WTC11 (cell line): ENCODE measurements at regions not wholly inside any gene's neighbourhood (a gene's known extent, or its start where the extent isn't known, plus 50 kb on each side); places are given as distances from the start of the nearest gene placed in this dataset.

Source experiments
- AFF4 ChIP-seq: sonication (generic); formaldehyde crosslinking; IDR thresholded peaks from 2 replicates; pipeline ENCODE4 v1.8.1; 2023; ENCODE audit warnings: mild to moderate bottlenecking, missing genetic modification reagents, borderline replicate concordance
- AR ChIP-seq: fragments of 250-450 bp; sonication (Bioruptor Pico); IDR thresholded peaks from 2 replicates; pipeline ENCODE4 v1.9.0; 2021; ENCODE audit warnings: mild to moderate bottlenecking
- CBFB ChIP-seq: sonication (generic); formaldehyde crosslinking; IDR thresholded peaks from 2 replicates; pipeline ENCODE4 v1.8.1; 2022; ENCODE audit warnings: mild to moderate bottlenecking, low read depth, missing genetic modification reagents
- CREB1 ChIP-seq: sonication (generic); formaldehyde crosslinking; IDR thresholded peaks from 2 replicates; pipeline ENCODE4 v1.8.0; 2023; ENCODE audit warnings: mild to moderate bottlenecking, missing genetic modification reagents
- ELF4 ChIP-seq: sonication (generic); formaldehyde crosslinking; IDR thresholded peaks from 2 replicates; pipeline ENCODE4 v1.8.1; 2022; ENCODE audit warnings: low read depth, mild to moderate bottlenecking, moderate library complexity, missing genetic modification reagents
- FOXJ3 ChIP-seq: sonication (generic); formaldehyde crosslinking; IDR thresholded peaks from 2 replicates; pipeline ENCODE4 v1.9.0; 2021; ENCODE audit warnings: missing genetic modification reagents, mild to moderate bottlenecking, borderline replicate concordance
- GABPB1 ChIP-seq: sonication (generic); formaldehyde crosslinking; IDR thresholded peaks from 2 replicates; pipeline ENCODE4 v1.8.1; 2023; ENCODE audit warnings: mild to moderate bottlenecking, missing genetic modification reagents
- GRHL2 ChIP-seq: fragments of 250-450 bp; sonication (Bioruptor Pico); IDR thresholded peaks from 2 replicates; pipeline ENCODE4 v1.8.0; 2022; ENCODE audit warnings: mild to moderate bottlenecking, moderate library complexity; ENCODE audit not compliant: insufficient replicate concordance, severe bottlenecking
- GTF2I ChIP-seq: fragments of 250-450 bp; sonication (Bioruptor Pico); conservative IDR thresholded peaks from 2 replicates; pipeline ENCODE4 v1.4.0; 2021; ENCODE audit warnings: mild to moderate bottlenecking
- IRF2 ChIP-seq: sonication (generic); formaldehyde crosslinking; IDR thresholded peaks from 2 replicates; pipeline ENCODE4 v1.8.0; 2022; ENCODE audit warnings: low read depth, missing genetic modification reagents, borderline replicate concordance
- KAT7 ChIP-seq: sonication (generic); formaldehyde crosslinking; IDR thresholded peaks from 2 replicates; pipeline ENCODE4 v1.8.1; 2023; ENCODE audit warnings: missing genetic modification reagents, mild to moderate bottlenecking, borderline replicate concordance
- MLX ChIP-seq: sonication (generic); formaldehyde crosslinking; IDR thresholded peaks from 2 replicates; pipeline ENCODE4 v1.8.1; 2023; ENCODE audit warnings: mild to moderate bottlenecking, missing genetic modification reagents, moderate library complexity
- NR1H2 ChIP-seq: sonication (generic); formaldehyde crosslinking; IDR thresholded peaks from 2 replicates; pipeline ENCODE4 v1.9.0; 2021; ENCODE audit warnings: mild to moderate bottlenecking, moderate library complexity, missing genetic modification reagents
- OVOL2 ChIP-seq: fragments of 250-450 bp; sonication (Bioruptor Pico); IDR thresholded peaks from 2 replicates; pipeline ENCODE4 v1.9.0; 2021; ENCODE audit warnings: mild to moderate bottlenecking, borderline replicate concordance
- SMAD4 ChIP-seq: sonication (generic); formaldehyde crosslinking; IDR thresholded peaks from 2 replicates; pipeline ENCODE4 v1.8.0; 2022; ENCODE audit warnings: mild to moderate bottlenecking, missing genetic modification reagents
- TCF7 ChIP-seq: sonication (generic); formaldehyde crosslinking; IDR thresholded peaks from 2 replicates; pipeline ENCODE4 v1.8.0; 2022; ENCODE audit warnings: mild to moderate bottlenecking, low read depth, missing genetic modification reagents, moderate library complexity
- TEAD4 ChIP-seq: sonication (generic); formaldehyde crosslinking; IDR thresholded peaks from 2 replicates; pipeline ENCODE4 v1.8.0; 2022; ENCODE audit warnings: mild to moderate bottlenecking, missing genetic modification reagents
- ZBTB21 ChIP-seq: sonication (generic); formaldehyde crosslinking; IDR thresholded peaks from 2 replicates; pipeline ENCODE4 v1.8.1; 2023; ENCODE audit warnings: mild to moderate bottlenecking, missing genetic modification reagents, borderline replicate concordance
- ZNF232 ChIP-seq: sonication (generic); formaldehyde crosslinking; IDR thresholded peaks from 2 replicates; pipeline ENCODE4 v1.8.0; 2022; ENCODE audit warnings: mild to moderate bottlenecking, missing genetic modification reagents
- ZNF532 ChIP-seq: fragments of 250-450 bp; sonication (Bioruptor Pico); IDR thresholded peaks from 2 replicates; pipeline ENCODE4 v1.9.0; 2021; ENCODE audit warnings: mild to moderate bottlenecking, borderline replicate concordance
- ZNF671 ChIP-seq: fragments of 250-450 bp; sonication (Bioruptor Pico); IDR thresholded peaks from 2 replicates; pipeline ENCODE4 v1.8.0; 2021; ENCODE audit warnings: mild to moderate bottlenecking
- TF ChIP-seq, protein P1 (sequence below): fragments of 250-450 bp; sonication (Bioruptor Pico); IDR thresholded peaks from 2 replicates; pipeline ENCODE4 v1.8.0; 2021; ENCODE audit warnings: mild to moderate bottlenecking
- TF ChIP-seq, protein P2 (sequence below): sonication (generic); formaldehyde crosslinking; IDR thresholded peaks from 2 replicates; pipeline ENCODE4 v1.8.0; 2022; ENCODE audit warnings: mild to moderate bottlenecking, missing genetic modification reagents
- TF ChIP-seq, protein P3 (sequence below): sonication (generic); formaldehyde crosslinking; IDR thresholded peaks from 2 replicates; pipeline ENCODE4 v1.8.1; 2023; ENCODE audit warnings: mild to moderate bottlenecking, missing genetic modification reagents

- TF ChIP-seq AFF4 (no peak), NR1H2 (0 out of 2 replicates have a peak, but pooled peaks have one; percentile 63), CREB1 (CRISPR knock-in tag) (peak; percentile 90; the same call in 1 of the 2 replicates), ZBTB21 (CRISPR knock-in tag) (peak; percentile 29; the same call in 1 of the 2 replicates), MLX (CRISPR knock-in tag) (0 out of 2 replicates have a peak, but pooled peaks have one; percentile 55), TEAD4 (CRISPR knock-in tag) (0 out of 2 replicates have a peak, but pooled peaks have one; percentile 17), GTF2I (no peak), OVOL2 (CRISPR knock-in tag) (no peak), ZNF232 (CRISPR knock-in tag) (no peak), ZNF671 (CRISPR knock-in tag) (no peak), AR (CRISPR knock-in tag) (no peak), IRF2 (CRISPR knock-in tag) (no peak), GABPB1 (CRISPR knock-in tag) (no peak), SMAD4 (CRISPR knock-in tag) (no peak), KAT7 (CRISPR knock-in tag) (0 out of 2 replicates have a peak, but pooled peaks have one; percentile 68), FOXJ3 (CRISPR knock-in tag) (no peak), TCF7 (no peak), CBFB (CRISPR knock-in tag) (no peak), ZNF532 (CRISPR knock-in tag) (no peak), ELF4 (CRISPR knock-in tag) (no peak), GRHL2 (CRISPR knock-in tag) (no peak)
- TF ChIP-seq, protein P1, sequence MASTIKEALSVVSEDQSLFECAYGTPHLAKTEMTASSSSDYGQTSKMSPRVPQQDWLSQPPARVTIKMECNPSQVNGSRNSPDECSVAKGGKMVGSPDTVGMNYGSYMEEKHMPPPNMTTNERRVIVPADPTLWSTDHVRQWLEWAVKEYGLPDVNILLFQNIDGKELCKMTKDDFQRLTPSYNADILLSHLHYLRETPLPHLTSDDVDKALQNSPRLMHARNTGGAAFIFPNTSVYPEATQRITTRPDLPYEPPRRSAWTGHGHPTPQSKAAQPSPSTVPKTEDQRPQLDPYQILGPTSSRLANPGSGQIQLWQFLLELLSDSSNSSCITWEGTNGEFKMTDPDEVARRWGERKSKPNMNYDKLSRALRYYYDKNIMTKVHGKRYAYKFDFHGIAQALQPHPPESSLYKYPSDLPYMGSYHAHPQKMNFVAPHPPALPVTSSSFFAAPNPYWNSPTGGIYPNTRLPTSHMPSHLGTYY (CRISPR knock-in tag) = no peak
- TF ChIP-seq, protein P2, sequence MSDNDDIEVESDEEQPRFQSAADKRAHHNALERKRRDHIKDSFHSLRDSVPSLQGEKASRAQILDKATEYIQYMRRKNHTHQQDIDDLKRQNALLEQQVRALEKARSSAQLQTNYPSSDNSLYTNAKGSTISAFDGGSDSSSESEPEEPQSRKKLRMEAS (CRISPR knock-in tag) = peak; percentile 97
- TF ChIP-seq, protein P3, sequence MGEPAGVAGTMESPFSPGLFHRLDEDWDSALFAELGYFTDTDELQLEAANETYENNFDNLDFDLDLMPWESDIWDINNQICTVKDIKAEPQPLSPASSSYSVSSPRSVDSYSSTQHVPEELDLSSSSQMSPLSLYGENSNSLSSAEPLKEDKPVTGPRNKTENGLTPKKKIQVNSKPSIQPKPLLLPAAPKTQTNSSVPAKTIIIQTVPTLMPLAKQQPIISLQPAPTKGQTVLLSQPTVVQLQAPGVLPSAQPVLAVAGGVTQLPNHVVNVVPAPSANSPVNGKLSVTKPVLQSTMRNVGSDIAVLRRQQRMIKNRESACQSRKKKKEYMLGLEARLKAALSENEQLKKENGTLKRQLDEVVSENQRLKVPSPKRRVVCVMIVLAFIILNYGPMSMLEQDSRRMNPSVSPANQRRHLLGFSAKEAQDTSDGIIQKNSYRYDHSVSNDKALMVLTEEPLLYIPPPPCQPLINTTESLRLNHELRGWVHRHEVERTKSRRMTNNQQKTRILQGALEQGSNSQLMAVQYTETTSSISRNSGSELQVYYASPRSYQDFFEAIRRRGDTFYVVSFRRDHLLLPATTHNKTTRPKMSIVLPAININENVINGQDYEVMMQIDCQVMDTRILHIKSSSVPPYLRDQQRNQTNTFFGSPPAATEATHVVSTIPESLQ (CRISPR knock-in tag) = no peak
Observed at GRCh38 chr1:243917177-243917862, 67.3 kb upstream of the AKT3 start (continued).
